Dedifferentiated amniotic fluid mesenchymal stem cell (primary cell): ENCODE measurements at regions not wholly inside any gene's neighbourhood (a gene's known extent, or its start where the extent isn't known, plus 50 kb on each side); places are given as distances from the start of the nearest gene placed in this dataset.
A peak's percentile ranks its signal among the peaks of the same experiment; 100 is the strongest.

ENCODE experiments used
- DNase-seq: peaks from one replicate; pipeline ENCODE4 v3.0.0-alpha.2; 2016; ENCODE audit errors: extremely low spot score

GRCh38 chr6:33967966-33968724 is 164.3 kb upstream of the MLN start:
- DNase-seq: peak; percentile 14

DNA sequence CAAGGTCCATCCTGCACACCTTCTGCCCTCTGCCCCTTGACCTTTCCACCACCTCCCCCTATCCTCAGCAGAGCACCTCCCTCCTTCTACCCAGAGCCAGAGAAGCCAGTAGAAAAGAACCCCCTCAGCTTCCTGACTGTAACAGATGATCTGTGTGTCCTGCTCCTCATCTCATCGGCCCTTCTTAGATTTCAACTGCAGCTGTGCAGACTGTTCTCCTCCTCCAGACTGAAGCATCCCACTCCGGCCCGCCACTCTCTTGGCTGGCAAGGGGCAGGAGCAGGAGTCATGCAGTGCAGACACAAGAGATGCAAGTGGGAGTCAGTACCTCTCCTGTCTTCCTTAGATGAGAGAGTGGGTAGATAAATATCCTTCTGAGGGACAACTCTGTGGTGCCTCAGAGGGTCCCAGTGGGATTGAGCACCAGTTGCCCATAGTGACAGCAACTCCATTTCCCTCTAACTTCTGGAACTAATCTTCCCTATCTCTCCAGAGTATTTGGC is 163.5 kb upstream of the MLN start:
- DNase-seq: peak; percentile 9

GRCh38 chr6:33966536-33966935 is 162.7 kb upstream of the MLN start:
- DNase-seq: peak; percentile 13

- DNase-seq: no peak
Observed at GRCh38 chr6:33965766-33966165, 162.0 kb upstream of the MLN start.

DNA sequence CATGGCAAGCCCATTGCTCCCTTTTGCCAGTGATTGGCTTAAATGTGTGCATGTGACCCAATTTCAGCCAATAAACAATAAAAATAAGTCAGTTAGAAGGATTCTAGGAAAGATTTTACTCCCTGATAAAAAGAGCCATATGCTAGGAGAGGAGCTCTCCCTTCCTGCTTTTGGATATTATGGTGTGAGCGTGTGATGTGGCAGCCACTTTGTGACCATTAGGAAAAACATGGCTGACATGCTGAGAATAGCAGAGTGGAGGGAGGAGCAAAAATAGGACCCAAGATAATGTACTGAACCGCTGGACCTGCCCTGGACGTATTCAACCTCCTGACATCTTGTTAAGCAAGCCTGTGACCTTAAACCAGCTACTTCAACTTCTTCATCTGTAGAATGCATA is 160.6 kb upstream of the MLN start:
- no peak for DNase-seq

DNA sequence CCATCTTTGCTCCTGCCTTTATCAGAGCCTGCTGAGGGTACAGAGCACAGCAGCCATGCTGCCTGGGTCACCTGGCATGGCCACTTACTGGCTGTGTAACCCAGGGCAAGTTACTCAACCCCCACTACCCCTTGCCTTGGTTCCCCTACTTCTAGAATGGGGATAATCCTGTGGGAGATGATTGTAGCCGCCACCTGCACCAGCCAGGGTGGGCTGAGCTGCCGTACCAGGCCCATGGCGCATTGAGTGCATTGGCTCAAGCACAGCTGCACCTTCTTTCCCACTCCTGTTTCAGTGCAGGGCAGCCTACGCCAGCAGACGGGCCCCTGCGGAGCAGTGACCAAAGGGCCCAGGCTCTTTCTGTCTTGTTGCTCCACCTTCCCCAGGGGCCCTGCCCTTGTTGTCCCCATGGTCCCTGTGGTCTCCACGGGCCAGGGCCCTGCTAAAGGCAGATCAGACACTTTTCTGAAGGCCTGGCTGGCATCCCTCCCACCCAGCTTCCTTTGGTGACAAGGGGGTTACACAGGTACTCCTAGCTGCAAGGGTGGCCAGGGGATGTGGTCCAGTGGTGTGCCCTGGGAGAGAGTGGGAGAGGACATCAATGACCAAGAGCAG is 159.4 kb upstream of the MLN start:
- peak; percentile 3 for DNase-seq

DNA sequence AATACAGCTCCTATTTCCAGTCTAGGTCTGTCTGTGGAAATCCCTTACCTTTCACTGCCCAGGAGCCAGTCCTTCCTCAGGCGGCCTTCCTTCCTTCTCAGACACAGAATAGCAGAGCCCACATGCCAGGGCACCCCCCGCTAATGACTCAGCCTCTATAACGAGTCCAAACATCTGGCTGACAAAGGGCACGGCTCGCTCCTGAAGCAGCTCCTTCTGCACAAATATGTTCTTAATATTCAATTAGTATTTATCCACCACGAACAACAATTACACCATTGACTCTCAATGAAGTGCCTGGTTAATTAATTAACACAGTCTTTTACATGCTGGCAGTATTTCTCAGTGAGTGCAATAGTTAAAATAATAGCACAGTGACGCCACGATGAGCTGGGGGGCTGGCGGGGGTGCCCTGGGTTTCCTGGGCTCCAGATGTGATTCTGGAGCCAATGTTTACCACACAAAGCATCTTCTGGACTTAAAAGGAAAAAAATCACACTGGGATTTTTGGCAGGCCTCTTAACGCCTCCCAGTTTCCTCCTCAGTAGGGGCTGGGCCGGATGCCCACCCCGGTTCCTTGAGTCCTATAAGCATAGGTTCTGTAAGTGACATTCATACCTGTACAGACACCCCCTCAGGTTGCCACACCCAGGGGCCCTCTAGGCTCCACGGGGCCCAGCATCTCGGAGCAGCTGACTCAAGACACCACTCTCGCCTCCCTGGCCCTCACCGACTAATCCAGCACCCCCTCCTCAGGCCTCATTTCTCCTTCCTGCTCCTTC is 158.6 kb upstream of the MLN start:
- DNase-seq: peak; percentile 45

GRCh38 chr6:33961691-33962090 is 157.9 kb upstream of the MLN start:
- no peak for DNase-seq

DNA sequence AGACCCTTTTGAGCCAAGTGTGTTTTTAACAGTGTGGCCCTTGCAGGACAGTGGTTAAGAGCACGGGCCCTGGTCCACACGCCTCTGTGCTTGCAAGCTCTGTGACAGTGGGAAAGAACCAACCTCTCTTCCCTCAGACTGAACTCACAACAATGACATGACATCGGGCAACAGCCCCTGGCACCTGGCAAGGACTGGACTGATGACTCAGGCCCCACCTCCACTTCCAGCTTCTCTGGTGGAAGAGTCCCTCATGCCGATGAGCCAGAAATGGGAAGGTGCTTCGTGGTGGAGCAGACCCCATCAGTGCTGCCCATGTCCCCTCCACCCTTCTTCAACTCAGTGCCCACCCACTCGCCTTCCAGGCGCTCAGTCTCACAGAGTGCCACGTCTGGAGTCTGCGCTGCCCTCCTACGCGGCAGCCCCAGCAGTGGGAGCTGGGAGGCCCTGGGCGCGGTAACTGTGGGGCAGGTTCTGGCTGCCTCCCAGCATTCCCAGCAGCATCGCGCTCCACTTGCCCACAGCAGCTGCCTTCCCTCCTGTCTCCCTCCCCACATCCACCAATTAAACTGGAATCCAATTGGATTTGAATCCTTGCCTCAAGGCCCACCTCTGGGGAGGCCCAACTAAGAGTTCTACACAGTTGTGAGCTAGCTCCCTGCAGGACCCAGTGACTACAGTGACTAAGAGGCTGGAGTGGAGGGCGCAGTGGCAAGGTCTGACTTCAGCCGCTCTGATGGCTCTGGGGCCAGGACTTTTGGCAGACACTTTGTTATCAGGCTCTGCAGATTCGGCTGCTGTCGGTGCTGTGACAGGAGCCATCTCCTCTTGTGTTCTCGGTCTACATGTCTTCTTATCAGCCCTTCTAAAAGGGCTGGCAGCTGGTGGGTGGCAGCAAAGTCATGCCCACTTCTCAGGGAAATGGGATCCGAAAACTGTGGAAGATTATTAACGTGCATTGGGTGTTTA is 156.8 kb upstream of the MLN start:
- peak; percentile 10 for DNase-seq

- peak; percentile 6 for DNase-seq
Observed at GRCh38 chr6:33959661-33960344, 156.0 kb upstream of the MLN start.

- no peak for DNase-seq
Observed at GRCh38 chr6:33959329-33959651, 155.5 kb upstream of the MLN start.

DNA sequence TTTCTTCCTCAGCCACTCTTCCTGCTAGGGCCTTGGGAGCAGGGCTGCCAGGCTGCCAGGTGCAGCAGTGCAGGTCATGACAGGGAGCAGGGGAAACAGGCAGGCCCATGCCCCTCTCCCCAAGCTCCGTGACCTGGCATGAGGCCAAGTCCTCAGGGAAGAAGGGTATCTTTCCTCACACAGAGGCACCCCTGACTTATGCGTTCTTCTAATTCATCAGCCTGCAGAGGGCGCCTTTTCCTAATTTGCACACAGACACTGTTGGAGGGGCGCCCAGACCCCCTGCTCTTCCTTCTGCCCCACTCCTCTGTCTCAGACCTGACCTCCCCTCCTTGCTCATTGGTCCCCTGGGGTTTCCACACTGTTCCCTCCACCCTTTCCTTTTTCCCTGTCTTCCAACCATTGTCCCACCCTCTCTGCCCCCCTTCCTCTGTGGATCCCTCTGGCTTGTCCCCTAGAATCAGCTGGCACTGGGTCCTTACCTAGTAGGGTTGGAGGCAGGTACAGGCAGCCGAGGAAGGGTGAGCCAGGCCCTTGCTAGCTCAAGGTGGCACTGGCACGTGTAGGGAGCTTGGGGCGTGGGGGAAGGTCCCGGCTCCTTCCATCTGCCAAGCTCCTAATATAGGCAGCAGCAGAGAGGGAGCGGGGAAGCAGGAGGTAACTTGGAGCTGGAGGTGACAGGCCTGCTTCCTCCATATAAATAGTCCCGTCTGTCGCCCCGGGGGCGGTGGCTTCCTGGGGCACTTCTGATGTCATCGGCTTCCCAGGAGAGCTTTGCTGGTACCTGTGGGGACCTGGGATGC is 154.9 kb upstream of the MLN start:
- DNase-seq: peak; percentile 4

- peak; percentile 10 for DNase-seq
Observed at GRCh38 chr6:33957892-33958525, 154.2 kb upstream of the MLN start.

- DNase-seq: peak; percentile 13
Observed at GRCh38 chr6:33957131-33957891, 153.5 kb upstream of the MLN start.

DNA sequence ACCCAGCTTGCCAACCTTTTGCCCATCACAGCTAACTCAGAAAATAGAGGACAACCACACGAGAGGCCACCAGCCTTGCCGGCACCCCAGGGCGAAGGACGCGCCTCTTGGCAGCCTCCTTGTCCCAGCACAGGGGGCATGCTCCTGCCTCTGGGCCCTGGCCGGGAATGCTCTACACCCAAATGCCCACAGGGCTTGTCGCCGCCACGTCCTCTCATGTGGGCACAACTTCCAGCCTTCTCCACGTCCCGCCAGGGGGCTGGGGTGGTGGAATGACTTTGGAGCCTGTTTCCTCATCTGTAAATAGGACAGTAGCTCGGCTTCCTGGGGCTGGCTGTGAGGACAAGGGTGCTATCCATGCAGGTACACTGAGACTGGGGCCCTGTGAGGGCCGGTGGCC is 152.4 kb upstream of the MLN start:
- no peak for DNase-seq

DNA sequence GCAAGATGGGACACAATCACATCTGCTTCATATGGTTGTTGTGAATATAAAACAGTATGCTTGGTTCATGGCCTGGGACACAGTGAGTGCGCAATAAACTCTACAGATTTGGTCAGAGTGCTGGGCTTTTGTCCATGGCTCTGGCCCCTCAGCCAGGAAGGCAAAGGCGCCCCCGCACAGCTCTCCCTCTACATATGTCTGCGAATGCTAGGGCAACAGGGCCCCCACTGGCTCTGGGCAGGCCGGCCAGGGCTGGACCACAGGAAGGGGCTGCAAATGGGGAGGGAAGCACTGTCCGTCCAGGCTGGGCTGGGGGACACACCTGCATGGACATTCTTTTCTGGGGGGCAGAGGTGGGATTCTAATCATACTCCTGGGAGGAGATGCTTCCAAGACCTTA is 151.8 kb upstream of the MLN start:
- DNase-seq: peak; percentile 3

- no peak for DNase-seq
Observed at GRCh38 chr6:33954453-33954852, 150.7 kb upstream of the MLN start.

DNA sequence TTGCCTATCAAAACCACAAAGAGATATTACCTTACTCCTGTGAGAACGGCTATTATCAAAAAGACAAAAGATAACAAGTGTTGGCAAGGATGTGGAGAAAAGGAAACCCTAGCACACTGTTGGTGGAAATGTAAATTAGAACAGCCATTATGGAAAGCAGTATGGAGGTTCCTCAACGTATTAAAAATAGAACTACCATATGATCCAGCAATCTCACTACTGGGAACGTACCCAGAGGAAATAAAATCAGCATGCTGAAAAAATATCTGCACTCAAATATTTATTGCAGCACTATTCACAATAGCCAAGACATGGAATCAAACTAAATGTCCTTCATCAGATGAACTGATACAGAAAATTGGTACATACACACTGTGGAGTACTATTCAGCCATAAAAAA is 149.4 kb upstream of the MLN start:
- DNase-seq: no peak

- no peak for DNase-seq
Observed at GRCh38 chr6:33952016-33952415, 148.2 kb upstream of the MLN start.
